ENCODE measurements at regions not wholly inside any gene's neighbourhood (a gene's known extent, or its start where the extent isn't known, plus 50 kb on each side); places are given as distances from the start of the nearest gene placed in this dataset.

DNA sequence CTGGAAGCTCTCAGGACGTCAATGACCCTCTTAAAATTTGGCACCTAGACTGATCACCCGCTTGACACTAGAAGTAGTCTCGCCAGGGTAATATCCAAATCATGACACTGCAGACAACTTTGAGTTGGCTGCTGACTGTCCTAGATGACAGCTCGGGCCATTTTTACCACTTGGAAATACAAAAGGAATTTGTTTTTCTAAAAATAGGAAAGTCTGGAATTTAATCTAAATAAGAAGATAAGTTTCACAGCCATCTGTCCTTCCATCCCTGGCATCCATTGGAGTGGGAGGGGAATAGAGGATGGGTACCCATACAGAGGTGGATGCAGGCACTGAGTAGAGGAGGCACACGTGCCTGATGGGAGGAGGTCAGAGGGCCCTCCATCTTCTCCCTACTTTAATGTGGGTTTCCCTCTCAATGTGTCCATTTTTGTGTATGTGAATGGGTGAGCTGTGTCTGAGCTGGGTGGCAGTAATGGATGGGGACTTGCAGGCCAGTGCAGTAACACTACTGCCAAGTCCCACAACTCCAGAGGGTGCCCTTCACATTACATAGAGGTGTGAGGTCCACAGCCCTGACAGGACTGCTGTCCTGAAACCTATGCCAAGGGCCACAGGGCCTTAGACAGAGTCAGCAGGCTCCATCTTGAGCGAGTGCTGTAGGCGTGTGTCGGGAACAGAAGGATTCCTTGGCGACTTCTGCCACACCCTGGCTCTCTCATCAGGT is 104.8 kb upstream of the IPO9 start (continued):
- TF ChIP-seq EP300 (IDR thresholded peaks at IDR 0.05; ENCODE audit: borderline replicate concordance in 1 of 2, low read depth in 1 of 2, low read length in 1 of 2) (no peak), NFIC (IDR thresholded peaks at IDR 0.05; ENCODE audit: borderline replicate concordance) (0 out of 2 replicates have a peak, but pooled peaks have one; percentile 5), GABPA (IDR thresholded peaks at IDR 0.05; ENCODE audit: low read depth) (no peak), FOXJ3 (CRISPR knock-in tag; IDR thresholded peaks at IDR 0.05) (no peak), ELF1 (IDR thresholded peaks at IDR 0.05) (no peak), TCF12 (IDR thresholded peaks at IDR 0.05) (peak; percentile 65), JUND (IDR thresholded peaks at IDR 0.05) (no peak), EZH2phosphoT487 (IDR thresholded peaks at IDR 0.05; ENCODE audit: borderline replicate concordance, low read depth) (no peak), POLR2AphosphoS5 (IDR thresholded peaks at IDR 0.05; ENCODE audit: low read depth, low read length) (no peak), RXRA (IDR thresholded peaks at IDR 0.05; ENCODE audit: borderline replicate concordance, low read depth) (no peak), YY1 (IDR thresholded peaks at IDR 0.05; ENCODE audit: low read depth) (no peak), TAF1 (IDR thresholded peaks at IDR 0.05; ENCODE audit: borderline replicate concordance, low read depth, low read length) (no peak), FOSL2 (IDR thresholded peaks at IDR 0.05; ENCODE audit: borderline replicate concordance, low read depth) (no peak), RAD21 (IDR thresholded peaks at IDR 0.05; ENCODE audit: low read length) (no peak), SIN3A (IDR thresholded peaks at IDR 0.05; ENCODE audit: borderline replicate concordance, low read depth, low read length) (no peak)
- TF ChIP-seq, protein P1, sequence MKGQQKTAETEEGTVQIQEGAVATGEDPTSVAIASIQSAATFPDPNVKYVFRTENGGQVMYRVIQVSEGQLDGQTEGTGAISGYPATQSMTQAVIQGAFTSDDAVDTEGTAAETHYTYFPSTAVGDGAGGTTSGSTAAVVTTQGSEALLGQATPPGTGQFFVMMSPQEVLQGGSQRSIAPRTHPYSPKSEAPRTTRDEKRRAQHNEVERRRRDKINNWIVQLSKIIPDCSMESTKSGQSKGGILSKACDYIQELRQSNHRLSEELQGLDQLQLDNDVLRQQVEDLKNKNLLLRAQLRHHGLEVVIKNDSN (IDR thresholded peaks at IDR 0.05; ENCODE audit: borderline replicate concordance, low read depth), result no peak
- TF ChIP-seq, protein P2, sequence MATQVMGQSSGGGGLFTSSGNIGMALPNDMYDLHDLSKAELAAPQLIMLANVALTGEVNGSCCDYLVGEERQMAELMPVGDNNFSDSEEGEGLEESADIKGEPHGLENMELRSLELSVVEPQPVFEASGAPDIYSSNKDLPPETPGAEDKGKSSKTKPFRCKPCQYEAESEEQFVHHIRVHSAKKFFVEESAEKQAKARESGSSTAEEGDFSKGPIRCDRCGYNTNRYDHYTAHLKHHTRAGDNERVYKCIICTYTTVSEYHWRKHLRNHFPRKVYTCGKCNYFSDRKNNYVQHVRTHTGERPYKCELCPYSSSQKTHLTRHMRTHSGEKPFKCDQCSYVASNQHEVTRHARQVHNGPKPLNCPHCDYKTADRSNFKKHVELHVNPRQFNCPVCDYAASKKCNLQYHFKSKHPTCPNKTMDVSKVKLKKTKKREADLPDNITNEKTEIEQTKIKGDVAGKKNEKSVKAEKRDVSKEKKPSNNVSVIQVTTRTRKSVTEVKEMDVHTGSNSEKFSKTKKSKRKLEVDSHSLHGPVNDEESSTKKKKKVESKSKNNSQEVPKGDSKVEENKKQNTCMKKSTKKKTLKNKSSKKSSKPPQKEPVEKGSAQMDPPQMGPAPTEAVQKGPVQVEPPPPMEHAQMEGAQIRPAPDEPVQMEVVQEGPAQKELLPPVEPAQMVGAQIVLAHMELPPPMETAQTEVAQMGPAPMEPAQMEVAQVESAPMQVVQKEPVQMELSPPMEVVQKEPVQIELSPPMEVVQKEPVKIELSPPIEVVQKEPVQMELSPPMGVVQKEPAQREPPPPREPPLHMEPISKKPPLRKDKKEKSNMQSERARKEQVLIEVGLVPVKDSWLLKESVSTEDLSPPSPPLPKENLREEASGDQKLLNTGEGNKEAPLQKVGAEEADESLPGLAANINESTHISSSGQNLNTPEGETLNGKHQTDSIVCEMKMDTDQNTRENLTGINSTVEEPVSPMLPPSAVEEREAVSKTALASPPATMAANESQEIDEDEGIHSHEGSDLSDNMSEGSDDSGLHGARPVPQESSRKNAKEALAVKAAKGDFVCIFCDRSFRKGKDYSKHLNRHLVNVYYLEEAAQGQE (IDR thresholded peaks at IDR 0.05; ENCODE audit: low read depth, low read length), result no peak

DNA sequence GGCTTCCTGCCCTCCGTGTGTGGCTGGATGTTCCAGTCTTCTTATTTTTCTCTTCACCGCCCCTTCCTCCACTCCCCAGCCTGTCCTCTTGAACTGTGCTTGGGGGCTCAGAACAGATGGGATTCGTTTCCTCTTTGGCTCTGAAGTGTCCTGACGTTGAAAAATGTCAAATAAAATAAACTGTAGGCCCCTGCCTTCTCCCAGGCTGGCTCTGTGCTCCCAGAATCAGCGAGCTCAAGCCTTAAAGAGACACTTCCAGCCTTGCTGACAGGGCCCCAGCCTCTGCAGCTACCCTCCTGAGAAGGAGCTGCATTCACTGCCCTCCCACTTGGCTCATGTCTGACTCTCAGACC is 104.2 kb upstream of the IPO9 start:
- CTCF ChIA-PET, result interaction anchor here (1.1 to 35.0 kb wide), 5 partner anchors 10 to 194 kb away, joined by 3 to 827 read pairs (median 8); no protein-coding TSS in a partner anchor
- no peak for TF ChIP-seq POLR2AphosphoS5 (IDR thresholded peaks at IDR 0.05; ENCODE audit: low read depth, low read length)
- TF ChIP-seq FOXJ3 (CRISPR knock-in tag; IDR thresholded peaks at IDR 0.05), result no peak
- TF ChIP-seq FOSL2 (IDR thresholded peaks at IDR 0.05; ENCODE audit: borderline replicate concordance, low read depth), result no peak
- no peak for TF ChIP-seq RXRA (IDR thresholded peaks at IDR 0.05; ENCODE audit: borderline replicate concordance, low read depth)
- TF ChIP-seq TCF12 (IDR thresholded peaks at IDR 0.05), result 0 out of 2 replicates have a peak, but pooled peaks have one; percentile 29
- TF ChIP-seq RFX5 (IDR thresholded peaks at IDR 0.05; ENCODE audit: low read length), result no peak
- no peak for TF ChIP-seq SIN3A (IDR thresholded peaks at IDR 0.05; ENCODE audit: borderline replicate concordance, low read depth, low read length)
- Histone ChIP-seq H3K4me2 (peak overlapping the region; percentile 17; the same call in 1 of the 2 replicates), H3K36me3 (replicated peaks in 1 of 2; ENCODE audit: control insufficient read depth in 1 of 2, insufficient read depth in 2 of 2, low read length in 1 of 2) (peaks cover 0 to 33% of the 10 kb centered on the region in 2 experiments), H3K4me1 (ENCODE audit: control insufficient read depth in 1 of 2, insufficient read depth in 2 of 2, low read depth in 1 of 2, low read length in 1 of 2) (peaks cover 23 to 49% of the 10 kb centered on the region in 2 experiments), H3K9me2 (no peaks in the 10 kb centered on the region), H3K9ac (no peak overlapping the region), H3K27ac (ENCODE audit: low read depth in 2 of 2, low read length in 1 of 2) (peak overlapping the region; percentile 85 to 90), H2AFZ (ENCODE audit: low read depth) (no peak overlapping the region), H3K4me3 (ENCODE audit: low read depth in 2 of 2, low read length in 1 of 2) (no peak overlapping the region), H4K20me1 (ENCODE audit: insufficient read depth) (no peaks in the 10 kb centered on the region; the same call in 1 of the 2 replicates), H3K27me3 (ENCODE audit: insufficient read depth) (no peaks in the 10 kb centered on the region), H3K9me3 (no peaks in the 10 kb centered on the region), H3F3A (replicated peaks; ENCODE audit: insufficient read depth) (peaks cover 38% of the 10 kb centered on the region), H3K79me2 (ENCODE audit: insufficient read depth) (peaks cover 92% of the 10 kb centered on the region)
- POLR2A ChIA-PET, result no interaction called here
- WGBS (ENCODE audit: low lambda C conversion rate), result 51% methylated on average over 5 of the region's 5 CpGs
- no peak for DNase-seq
